WERI-Rb-1 (cell line): ENCODE measurements at regions not wholly inside any gene's neighbourhood (a gene's known extent, or its start where the extent isn't known, plus 50 kb on each side); places are given as distances from the start of the nearest gene placed in this dataset.

Experiments
- DNase-seq: peaks from one replicate; pipeline ENCODE4 v3.0.0-alpha.2; 2020
- H3K27ac ChIP-seq: fragments of 250-450 bp; sonication (Bioruptor Pico); 2 replicates; pipeline ENCODE4 v1.5.1; 2020; ENCODE audit warnings: mild to moderate bottlenecking, moderate library complexity
- H3K27me3 ChIP-seq: fragments of 250-450 bp; sonication (Bioruptor Pico); 2 replicates; pipeline ENCODE4 v1.5.1; 2021; ENCODE audit warnings: mild to moderate bottlenecking, low read depth, moderate library complexity; ENCODE audit not compliant: insufficient read depth, severe bottlenecking
- H3K36me3 ChIP-seq: fragments of 250-450 bp; sonication (Bioruptor Pico); 2 replicates; pipeline ENCODE4 v1.5.1; 2020; ENCODE audit warnings: mild to moderate bottlenecking, moderate library complexity
- H3K4me3 ChIP-seq: 2 replicates; pipeline ENCODE4 v1.5.1; 2011; ENCODE audit warnings: low read depth, mild to moderate bottlenecking, control low read depth, low read length
- H3K9me3 ChIP-seq: fragments of 250-450 bp; sonication (Bioruptor Pico); 2 replicates; pipeline ENCODE4 v1.5.1; 2021; ENCODE audit warnings: mild to moderate bottlenecking, moderate library complexity; ENCODE audit not compliant: severe bottlenecking
- TF ChIP-seq, protein P1 (sequence below): IDR thresholded peaks from 2 replicates; pipeline ENCODE4 v1.5.1; 2011; ENCODE audit warnings: low read depth, mild to moderate bottlenecking, control low read depth, inconsistent platforms, low read length

DNA sequence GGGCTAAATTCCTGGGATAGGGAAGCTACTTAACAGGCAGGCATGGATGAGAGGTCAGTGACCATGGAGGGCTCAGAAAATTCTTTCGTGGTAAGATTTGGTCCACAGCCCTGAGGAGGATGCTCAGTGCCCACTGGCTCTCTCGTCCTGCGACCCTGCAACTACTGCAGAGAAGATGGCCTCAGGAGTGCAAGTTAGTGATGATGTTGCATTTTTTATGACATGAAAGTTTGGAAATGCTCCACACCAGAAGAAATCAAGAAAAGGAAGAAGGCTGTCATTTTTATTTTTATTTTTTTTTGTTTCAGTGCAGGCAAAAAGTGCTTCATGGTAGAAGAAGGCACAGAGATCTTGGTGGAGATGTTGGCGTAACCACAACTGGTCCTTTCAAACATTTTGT is 238.6 kb upstream of the PARD3B start:
- H3K9me3 ChIP-seq = no peaks in the 10 kb centered on the region
- H3K4me3 ChIP-seq = no peak overlapping the region
- no peak overlapping the region for H3K27ac ChIP-seq
- no peaks in the 10 kb centered on the region for H3K36me3 ChIP-seq
- TF ChIP-seq, protein P1, sequence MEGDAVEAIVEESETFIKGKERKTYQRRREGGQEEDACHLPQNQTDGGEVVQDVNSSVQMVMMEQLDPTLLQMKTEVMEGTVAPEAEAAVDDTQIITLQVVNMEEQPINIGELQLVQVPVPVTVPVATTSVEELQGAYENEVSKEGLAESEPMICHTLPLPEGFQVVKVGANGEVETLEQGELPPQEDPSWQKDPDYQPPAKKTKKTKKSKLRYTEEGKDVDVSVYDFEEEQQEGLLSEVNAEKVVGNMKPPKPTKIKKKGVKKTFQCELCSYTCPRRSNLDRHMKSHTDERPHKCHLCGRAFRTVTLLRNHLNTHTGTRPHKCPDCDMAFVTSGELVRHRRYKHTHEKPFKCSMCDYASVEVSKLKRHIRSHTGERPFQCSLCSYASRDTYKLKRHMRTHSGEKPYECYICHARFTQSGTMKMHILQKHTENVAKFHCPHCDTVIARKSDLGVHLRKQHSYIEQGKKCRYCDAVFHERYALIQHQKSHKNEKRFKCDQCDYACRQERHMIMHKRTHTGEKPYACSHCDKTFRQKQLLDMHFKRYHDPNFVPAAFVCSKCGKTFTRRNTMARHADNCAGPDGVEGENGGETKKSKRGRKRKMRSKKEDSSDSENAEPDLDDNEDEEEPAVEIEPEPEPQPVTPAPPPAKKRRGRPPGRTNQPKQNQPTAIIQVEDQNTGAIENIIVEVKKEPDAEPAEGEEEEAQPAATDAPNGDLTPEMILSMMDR = no peak
- H3K27me3 ChIP-seq = no peaks in the 10 kb centered on the region
- no peak for DNase-seq

DNA sequence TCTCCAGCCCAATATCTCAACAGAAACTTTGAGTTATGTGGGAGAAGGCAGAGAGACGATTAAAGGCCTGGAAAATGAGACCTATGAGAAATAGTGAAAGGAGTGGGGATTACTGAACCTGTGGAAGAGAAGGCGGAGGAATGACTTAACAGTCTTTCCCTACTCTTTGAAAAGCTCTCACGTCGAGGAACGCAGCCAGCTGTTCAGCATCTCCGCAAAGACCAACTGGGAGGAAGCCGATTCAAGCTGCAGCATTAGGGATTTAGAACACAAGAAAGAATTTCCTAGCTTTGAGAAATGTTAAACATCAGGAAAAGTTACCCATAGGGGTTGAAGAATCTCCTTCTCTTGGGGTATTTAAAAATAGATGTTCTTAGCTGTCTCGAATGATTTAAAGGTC is 233.2 kb upstream of the PARD3B start:
- Histone ChIP-seq H3K27ac (no peak overlapping the region), H3K4me3 (no peak overlapping the region), H3K36me3 (no peaks in the 10 kb centered on the region), H3K9me3 (no peaks in the 10 kb centered on the region), H3K27me3 (no peaks in the 10 kb centered on the region)
- no peak for DNase-seq
- TF ChIP-seq, protein P1 = no peak

DNA sequence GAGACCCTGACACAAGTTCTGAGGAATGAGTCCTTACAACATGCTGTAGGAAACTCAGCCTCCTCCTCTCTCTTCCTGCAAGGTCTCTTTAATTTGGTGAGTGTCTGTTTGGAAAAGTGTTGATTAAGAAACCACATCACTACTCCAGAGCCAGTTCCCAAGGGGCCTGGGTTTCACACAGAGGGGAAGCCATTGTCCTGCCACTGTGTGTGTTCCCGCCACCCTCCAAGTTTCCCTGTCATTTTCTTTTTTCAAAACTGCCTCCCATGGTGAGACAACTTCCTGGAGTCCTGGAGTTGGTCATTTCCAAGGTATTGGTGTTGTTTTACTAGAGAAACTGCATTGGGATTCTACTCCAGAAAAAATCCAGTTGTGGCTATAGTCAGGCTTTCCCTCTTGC is 232.0 kb upstream of the PARD3B start:
- no peak overlapping the region for H3K27ac ChIP-seq
- H3K36me3 ChIP-seq = no peaks in the 10 kb centered on the region
- H3K9me3 ChIP-seq = no peaks in the 10 kb centered on the region
- H3K4me3 ChIP-seq = no peak overlapping the region
- no peak for DNase-seq
- TF ChIP-seq, protein P1 = no peak
- H3K27me3 ChIP-seq = no peaks in the 10 kb centered on the region

DNA sequence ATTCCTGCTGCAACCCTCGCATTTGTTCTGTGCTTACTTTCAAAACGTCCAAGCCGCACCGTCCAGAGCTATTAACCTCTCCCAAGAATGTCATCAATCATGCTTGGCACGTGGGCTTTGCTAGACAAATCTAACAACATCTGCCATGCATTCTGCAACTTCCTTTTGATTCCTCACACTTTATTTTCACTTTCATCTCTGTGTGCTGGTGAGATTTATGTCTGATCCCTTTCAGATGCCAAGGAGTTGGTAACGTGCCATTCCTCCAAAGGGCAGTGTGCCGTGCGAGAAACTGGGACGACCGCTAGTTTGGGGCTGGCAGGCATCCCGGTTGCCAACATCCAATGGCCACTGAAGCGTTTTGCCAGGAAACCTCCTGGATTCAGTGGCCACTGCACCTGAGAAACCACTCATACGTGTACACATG is 230.0 kb upstream of the PARD3B start:
- no peak for DNase-seq
- Histone ChIP-seq H3K9me3 (no peaks in the 10 kb centered on the region), H3K27ac (no peak overlapping the region), H3K27me3 (no peaks in the 10 kb centered on the region), H3K4me3 (no peak overlapping the region), H3K36me3 (no peaks in the 10 kb centered on the region)
- TF ChIP-seq, protein P1 = no peak

DNA sequence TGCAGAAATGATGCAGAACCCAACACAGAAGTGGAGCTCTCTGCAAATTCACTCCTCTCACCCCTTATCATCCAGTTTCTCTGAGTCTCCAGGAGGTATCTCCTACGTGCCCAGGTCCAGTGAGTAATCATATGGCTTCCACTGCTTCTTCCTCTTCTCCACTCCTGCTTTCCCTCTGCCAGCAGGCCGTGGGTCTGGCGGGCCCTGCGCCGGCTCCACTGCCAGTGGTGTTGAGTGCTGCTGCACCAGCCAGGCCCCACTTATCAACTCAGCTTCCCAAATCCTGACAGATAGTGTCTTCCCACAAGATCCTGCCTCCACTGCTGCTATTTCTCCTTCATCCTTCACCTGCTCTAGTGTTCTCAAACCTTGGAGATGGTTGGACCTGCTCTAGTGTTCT is 227.6 kb upstream of the PARD3B start:
- H3K27me3 ChIP-seq = no peaks in the 10 kb centered on the region
- H3K4me3 ChIP-seq = no peak overlapping the region
- no peak overlapping the region for H3K27ac ChIP-seq
- H3K9me3 ChIP-seq = no peaks in the 10 kb centered on the region
- TF ChIP-seq, protein P1 = no peak
- no peaks in the 10 kb centered on the region for H3K36me3 ChIP-seq
- DNase-seq = no peak

DNA sequence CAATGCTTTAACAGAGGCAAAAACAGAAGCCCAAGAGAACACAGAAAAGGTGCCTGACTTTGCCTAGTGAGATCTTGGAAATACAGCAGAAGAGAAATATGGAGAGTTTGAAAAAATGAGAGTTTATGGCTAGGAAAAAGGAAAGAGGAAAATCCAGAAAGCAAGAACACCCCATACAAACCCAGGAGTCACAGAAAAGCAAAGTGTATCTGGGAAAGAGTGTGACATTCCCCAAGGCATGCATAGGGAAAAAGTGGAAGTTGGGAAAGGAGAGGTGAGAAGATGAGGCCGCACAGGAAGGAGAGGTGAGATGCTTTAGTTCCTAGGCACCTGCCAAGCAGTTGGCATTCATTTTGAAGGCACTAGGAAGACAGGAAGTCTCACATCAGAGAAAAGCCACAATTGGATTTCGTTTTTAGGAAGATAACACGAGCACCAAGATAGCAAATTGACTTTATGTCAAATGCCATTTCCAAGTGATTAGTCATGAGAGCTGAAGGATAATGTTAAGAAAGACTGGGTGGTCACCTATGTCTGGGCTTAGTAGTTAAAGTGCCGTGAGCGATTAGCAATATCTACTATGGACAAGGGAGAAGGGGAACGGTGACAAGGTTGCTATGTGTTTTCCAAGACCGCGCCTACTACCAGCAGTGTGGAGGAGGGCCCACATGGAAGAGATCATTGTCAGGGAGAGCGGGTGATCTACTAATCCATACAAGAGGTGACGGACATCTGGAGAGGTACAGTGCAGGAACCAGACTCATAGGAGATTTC is 224.1 kb upstream of the PARD3B start:
- no peaks in the 10 kb centered on the region for H3K36me3 ChIP-seq
- H3K4me3 ChIP-seq = no peak overlapping the region
- DNase-seq = no peak
- H3K27me3 ChIP-seq = no peaks in the 10 kb centered on the region
- no peak overlapping the region for H3K27ac ChIP-seq
- no peaks in the 10 kb centered on the region for H3K9me3 ChIP-seq
- TF ChIP-seq, protein P1 = no peak
